ENCODE measurements at regions not wholly inside any gene's neighbourhood (a gene's known extent, or its start where the extent isn't known, plus 50 kb on each side); places are given as distances from the start of the nearest gene placed in this dataset.

DNA sequence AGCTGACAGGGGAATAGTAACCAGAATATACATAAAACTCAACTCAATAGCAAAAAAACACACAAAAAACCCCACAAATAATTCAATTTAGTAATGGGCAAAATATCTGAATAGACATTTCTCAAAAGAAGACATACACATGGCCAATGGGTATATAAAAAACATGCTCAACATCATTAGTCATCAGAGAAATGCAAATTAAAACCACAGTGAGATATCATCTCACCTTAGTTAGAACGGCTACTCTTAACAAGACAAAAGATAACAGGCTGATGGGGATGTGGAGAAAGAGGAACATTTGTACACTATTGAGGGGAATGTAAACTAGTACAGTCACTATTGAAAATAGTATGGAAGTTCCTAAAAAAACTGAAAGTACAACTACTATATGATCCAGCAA is 678.6 kb downstream of the MECOM start:
- TF ChIP-seq POLR2A (IDR thresholded peaks at IDR 0.05): no peak
- TF ChIP-seq, protein P1, sequence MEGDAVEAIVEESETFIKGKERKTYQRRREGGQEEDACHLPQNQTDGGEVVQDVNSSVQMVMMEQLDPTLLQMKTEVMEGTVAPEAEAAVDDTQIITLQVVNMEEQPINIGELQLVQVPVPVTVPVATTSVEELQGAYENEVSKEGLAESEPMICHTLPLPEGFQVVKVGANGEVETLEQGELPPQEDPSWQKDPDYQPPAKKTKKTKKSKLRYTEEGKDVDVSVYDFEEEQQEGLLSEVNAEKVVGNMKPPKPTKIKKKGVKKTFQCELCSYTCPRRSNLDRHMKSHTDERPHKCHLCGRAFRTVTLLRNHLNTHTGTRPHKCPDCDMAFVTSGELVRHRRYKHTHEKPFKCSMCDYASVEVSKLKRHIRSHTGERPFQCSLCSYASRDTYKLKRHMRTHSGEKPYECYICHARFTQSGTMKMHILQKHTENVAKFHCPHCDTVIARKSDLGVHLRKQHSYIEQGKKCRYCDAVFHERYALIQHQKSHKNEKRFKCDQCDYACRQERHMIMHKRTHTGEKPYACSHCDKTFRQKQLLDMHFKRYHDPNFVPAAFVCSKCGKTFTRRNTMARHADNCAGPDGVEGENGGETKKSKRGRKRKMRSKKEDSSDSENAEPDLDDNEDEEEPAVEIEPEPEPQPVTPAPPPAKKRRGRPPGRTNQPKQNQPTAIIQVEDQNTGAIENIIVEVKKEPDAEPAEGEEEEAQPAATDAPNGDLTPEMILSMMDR (IDR thresholded peaks at IDR 0.05): no peak

Measured in adrenal gland (tissue), 5 donors.